ENCODE measurements at regions not wholly inside any gene's neighbourhood (a gene's known extent, or its start where the extent isn't known, plus 50 kb on each side); places are given as distances from the start of the nearest gene placed in this dataset.

DNA sequence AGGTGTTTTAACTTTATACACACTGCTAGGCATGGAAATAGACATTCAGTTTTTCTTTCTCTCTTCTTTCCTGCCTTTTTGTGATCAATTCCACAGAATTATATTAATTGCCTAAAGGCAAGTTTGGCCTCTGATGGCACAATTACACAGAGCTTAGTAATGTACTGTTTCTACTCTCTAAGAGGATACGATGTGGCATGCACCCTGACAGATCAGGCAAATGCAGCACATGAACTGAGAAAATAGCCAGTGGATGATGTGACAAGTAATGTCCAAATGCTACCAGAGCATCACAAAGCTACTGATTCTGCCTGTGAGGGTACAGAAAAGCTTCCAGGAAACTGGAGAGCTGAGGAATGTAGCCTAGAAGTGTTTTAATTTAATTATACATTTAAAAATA lies 233.8 kb upstream of the PRR20A start:
- no peaks in the 10 kb centered on the region for H3K23me2 ChIP-seq (ENCODE audit: low read depth, low read length)
- H3K23ac ChIP-seq (ENCODE audit: insufficient read length): no peak overlapping the region
- H3K9me3 ChIP-seq (ENCODE audit: insufficient read depth in 2 of 2, low read depth in 1 of 2, low read length in 1 of 2): peaks cover 4 to 12% of the 10 kb centered on the region in 2 experiments; a peak in 2 of 4 replicates
- H2BK15ac ChIP-seq (ENCODE audit: low read length): no peak overlapping the region
- no peak overlapping the region for H3K4me3 ChIP-seq (ENCODE audit: extremely low read depth in 1 of 4, insufficient read depth in 2 of 4, low read depth in 3 of 4, low read length in 4 of 4)
- no peak overlapping the region for H3K27ac ChIP-seq (ENCODE audit: low read depth, low read length)
- no peak overlapping the region for H2AFZ ChIP-seq (ENCODE audit: low read length)
- H3K18ac ChIP-seq (ENCODE audit: extremely low read depth, low read length): no peak overlapping the region
- no peak overlapping the region for H2BK20ac ChIP-seq (ENCODE audit: low read length)
- H3K79me2 ChIP-seq (ENCODE audit: control insufficient read depth in 1 of 2, insufficient read depth in 2 of 2, low read length in 2 of 2): no peaks in the 10 kb centered on the region
- H3K4ac ChIP-seq (replicated peaks; ENCODE audit: insufficient read length, low read depth, low read length): no peak overlapping the region
- H2BK5ac ChIP-seq (ENCODE audit: low read depth, low read length): no peak overlapping the region
- DNase-seq (ENCODE audit: low read depth in 1 of 2, low spot score in 2 of 2) (no peak), FAIRE-seq (no peak)
- H3K56ac ChIP-seq (replicated peaks; ENCODE audit: insufficient read length, low read depth, low read length): no peak overlapping the region
- no peak overlapping the region for H4K91ac ChIP-seq (replicated peaks; ENCODE audit: insufficient read length, low read length)
- WGBS, 2 experiments (ENCODE audit: extremely low coverage in 1 of 2, insufficient coverage in 1 of 2, insufficient read length in 1 of 2, insufficient replicate concordance in 2 of 2, low coverage in 1 of 2, low lambda C conversion rate in 2 of 2, missing lambda C conversion rate in 1 of 2): 95% methylated on average over 1 of the region's 1 CpG; no CpG with 5 or more reads in 1 of the 2 experiments
- no peak overlapping the region for H3K4me2 ChIP-seq (ENCODE audit: insufficient read depth in 1 of 2, low read depth in 2 of 2, low read length in 2 of 2)
- no peak overlapping the region for H4K8ac ChIP-seq (ENCODE audit: extremely low read depth, insufficient read depth, low read length)
- ChIA-PET CTCF (ENCODE audit: partially characterized antibody) (interaction anchor here (0.7 kb wide), 1 partner anchor 479 kb away, joined by 3 read pairs; no protein-coding TSS in a partner anchor), POLR2A (ENCODE audit: partially characterized antibody) (no interaction called here)
- H3K9ac ChIP-seq (replicated peaks in 1 of 4; ENCODE audit: extremely low read depth in 1 of 4, low read depth in 3 of 4, low read length in 3 of 4): no peak overlapping the region
- no peaks in the 10 kb centered on the region for H4K20me1 ChIP-seq (replicated peaks in 1 of 2; ENCODE audit: control insufficient read depth in 1 of 2, insufficient read depth in 2 of 2, low read length in 2 of 2)
- H4K5ac ChIP-seq (ENCODE audit: insufficient read length, low read depth, low read length): no peak overlapping the region
- TF ChIP-seq JUND (IDR thresholded peaks at IDR 0.05; ENCODE audit: low read length) (no peak), SIN3A (conservative IDR thresholded peaks at IDR 0.05 in 1 of 2, IDR thresholded peaks at IDR 0.05 in 1 of 2; ENCODE audit: low read depth in 1 of 2, low read length in 2 of 2) (no peak), CREB1 (IDR thresholded peaks at IDR 0.05) (no peak), SP2 (IDR thresholded peaks at IDR 0.05; ENCODE audit: low read length) (no peak)
- no peak overlapping the region for H2AK5ac ChIP-seq (ENCODE audit: low read depth, low read length)
- no peaks in the 10 kb centered on the region for H3K36me3 ChIP-seq (ENCODE audit: control insufficient read depth in 2 of 4, insufficient read depth in 4 of 4, low read length in 3 of 4)
- no peaks in the 10 kb centered on the region for H3K27me3 ChIP-seq (replicated peaks in 1 of 4; ENCODE audit: control insufficient read depth in 3 of 4, extremely low read depth in 1 of 4, insufficient read depth in 3 of 4, low read length in 3 of 4)
- H2BK120ac ChIP-seq (replicated peaks; ENCODE audit: low read depth, low read length): no peak overlapping the region
- H3K4me1 ChIP-seq (replicated peaks in 1 of 4; ENCODE audit: control insufficient read depth in 3 of 4, insufficient read depth in 4 of 4, low read length in 3 of 4): no peaks in the 10 kb centered on the region
- no peak overlapping the region for H2BK12ac ChIP-seq (ENCODE audit: low read depth, low read length)
- no peaks in the 10 kb centered on the region for H3K79me1 ChIP-seq (ENCODE audit: low read depth, low read length)
- H3K14ac ChIP-seq (ENCODE audit: insufficient read length): no peak overlapping the region

All from H1 (cell line).